ENCODE measurements at regions not wholly inside any gene's neighbourhood (a gene's known extent, or its start where the extent isn't known, plus 50 kb on each side); places are given as distances from the start of the nearest gene placed in this dataset.

DNA sequence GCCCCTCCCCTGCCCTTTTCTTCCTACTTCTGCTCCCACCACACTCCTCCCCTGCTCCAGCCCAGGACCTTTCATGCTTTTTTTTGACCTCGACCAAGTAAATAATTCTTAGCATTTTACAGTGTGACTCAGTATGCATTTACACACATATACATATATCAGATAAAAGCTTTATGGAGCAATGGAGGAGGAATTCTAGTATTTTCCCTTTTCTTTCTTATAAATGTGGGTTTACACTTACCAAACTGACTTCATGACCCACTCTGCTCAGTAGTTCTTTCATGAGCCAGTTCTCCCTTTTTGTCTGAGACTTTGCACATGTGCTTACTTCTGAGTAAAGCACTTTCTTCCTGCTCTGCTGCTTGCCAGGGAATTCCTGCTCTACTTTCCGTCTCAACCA lies 111.8 kb upstream of the H2AZ1 start:
- H3K27me3 ChIP-seq (ENCODE audit: control insufficient read depth in 1 of 2, insufficient read depth in 2 of 2, low read length in 2 of 2), result peaks cover 0 to 3% of the 10 kb centered on the region in 2 experiments
- no peaks in the 10 kb centered on the region for H3K9me3 Mint-ChIP-seq
- no peaks in the 10 kb centered on the region for H3K4me1 Mint-ChIP-seq (ENCODE audit: low read depth)
- ATAC-seq (ENCODE audit: poor library complexity), result no peak
- intact Hi-C loops (cut with DNase I, micrococcal nuclease), result loop anchor here (2.0 to 10.0 kb wide), 4 partner anchors 250 to 947 kb away; no protein-coding TSS in a partner anchor
- no peak for DNase-seq
- H3K36me3 ChIP-seq (ENCODE audit: insufficient read depth, low read length), result no peaks in the 10 kb centered on the region
- peaks cover 28% of the 10 kb centered on the region for H3K27me3 Mint-ChIP-seq
- no peaks in the 10 kb centered on the region for H3K9me3 ChIP-seq (ENCODE audit: control insufficient read depth in 1 of 2, insufficient read depth in 1 of 2, low read length in 2 of 2)
- no peak overlapping the region for H3K4me3 ChIP-seq (ENCODE audit: low read length)
- ChIA-PET CTCF (no interaction called here), POLR2A (no interaction called here)
- no peak overlapping the region for H3K27ac Mint-ChIP-seq
- no peaks in the 10 kb centered on the region for H3K36me3 Mint-ChIP-seq (ENCODE audit: low read depth)
- no peak overlapping the region for H3K27ac ChIP-seq (ENCODE audit: low read depth in 1 of 2, low read length in 2 of 2)
- no peak for TF ChIP-seq CTCF (IDR thresholded peaks at IDR 0.05)
- H3K4me1 ChIP-seq (ENCODE audit: insufficient read depth, low read length), result no peaks in the 10 kb centered on the region
- no peak overlapping the region for H3K4me3 Mint-ChIP-seq

- H3K4me1 Mint-ChIP-seq (ENCODE audit: low read depth), result no peaks in the 10 kb centered on the region
- ATAC-seq (ENCODE audit: poor library complexity), result no peak
- Histone ChIP-seq H3K4me3 (ENCODE audit: low read length) (no peak overlapping the region), H3K27me3 (ENCODE audit: control insufficient read depth in 1 of 2, insufficient read depth in 2 of 2, low read length in 2 of 2) (peaks cover 0 to 3% of the 10 kb centered on the region in 2 experiments), H3K27ac (ENCODE audit: low read depth in 1 of 2, low read length in 2 of 2) (no peak overlapping the region), H3K9me3 (ENCODE audit: control insufficient read depth in 1 of 2, insufficient read depth in 1 of 2, low read length in 2 of 2) (no peaks in the 10 kb centered on the region), H3K36me3 (ENCODE audit: insufficient read depth, low read length) (no peaks in the 10 kb centered on the region), H3K4me1 (ENCODE audit: insufficient read depth, low read length) (no peaks in the 10 kb centered on the region)
- no peak overlapping the region for H3K27ac Mint-ChIP-seq
- H3K4me3 Mint-ChIP-seq, result no peak overlapping the region
- CTCF ChIA-PET, result interaction anchor here (0.6 kb wide), 1 partner anchor 65 kb away, joined by 3 read pairs; no protein-coding TSS in a partner anchor
- no peak for DNase-seq
- H3K9me3 Mint-ChIP-seq, result no peaks in the 10 kb centered on the region
- no peak for TF ChIP-seq CTCF (IDR thresholded peaks at IDR 0.05)
- H3K36me3 Mint-ChIP-seq (ENCODE audit: low read depth), result no peaks in the 10 kb centered on the region
- intact Hi-C loops (cut with DNase I, micrococcal nuclease), result loop anchor here in 1 of 2 experiments (5.0 to 10.0 kb wide), 2 partner anchors 249 to 946 kb away; no protein-coding TSS in a partner anchor
- POLR2A ChIA-PET, result no interaction called here
- peaks cover 22% of the 10 kb centered on the region for H3K27me3 Mint-ChIP-seq
These were observed 110.8 kb upstream of the H2AZ1 start for GRCh38 chr4:100060765-100061416.

DNA sequence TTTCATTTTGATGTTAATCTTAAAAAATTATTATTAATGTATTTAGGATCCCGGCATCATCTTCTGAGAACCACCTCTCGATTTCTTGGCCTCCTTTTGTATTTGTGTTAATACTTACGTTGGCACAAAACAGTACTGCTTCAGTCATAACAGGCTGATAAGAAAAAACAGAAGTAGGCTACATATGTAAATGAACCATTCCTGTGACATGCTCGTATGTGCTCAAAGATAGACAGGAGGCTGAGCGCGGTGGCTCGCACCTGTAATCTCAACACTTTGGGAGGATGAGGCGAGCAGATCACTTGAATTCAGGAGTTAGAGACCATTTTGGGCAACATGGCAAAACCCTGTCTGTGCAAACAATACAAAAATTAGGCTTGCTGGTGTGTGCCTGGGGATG lies 109.4 kb upstream of the H2AZ1 start:
- Histone ChIP-seq H3K27ac (ENCODE audit: low read depth in 1 of 2, low read length in 2 of 2) (no peak overlapping the region), H3K36me3 (ENCODE audit: insufficient read depth, low read length) (no peaks in the 10 kb centered on the region), H3K4me1 (ENCODE audit: insufficient read depth, low read length) (no peaks in the 10 kb centered on the region), H3K9me3 (ENCODE audit: control insufficient read depth in 1 of 2, insufficient read depth in 1 of 2, low read length in 2 of 2) (no peaks in the 10 kb centered on the region), H3K4me3 (ENCODE audit: low read length) (no peak overlapping the region), H3K27me3 (ENCODE audit: control insufficient read depth in 1 of 2, insufficient read depth in 2 of 2, low read length in 2 of 2) (peaks cover 0 to 3% of the 10 kb centered on the region in 2 experiments)
- DNase-seq (no peak), ATAC-seq (ENCODE audit: poor library complexity) (no peak)
- Mint-ChIP-seq H3K27ac (no peak overlapping the region), H3K36me3 (ENCODE audit: low read depth) (no peaks in the 10 kb centered on the region), H3K4me3 (no peak overlapping the region), H3K9me3 (no peaks in the 10 kb centered on the region), H3K27me3 (peaks cover 32% of the 10 kb centered on the region), H3K4me1 (ENCODE audit: low read depth) (no peaks in the 10 kb centered on the region)
- intact Hi-C loops (cut with DNase I, micrococcal nuclease), result no loop called here
- CTCF ChIA-PET, result no interaction called here
- POLR2A ChIA-PET, result no interaction called here
- TF ChIP-seq CTCF (IDR thresholded peaks at IDR 0.05), result no peak
